ENCODE measurements at regions not wholly inside any gene's neighbourhood (a gene's known extent, or its start where the extent isn't known, plus 50 kb on each side); places are given as distances from the start of the nearest gene placed in this dataset.

DNA sequence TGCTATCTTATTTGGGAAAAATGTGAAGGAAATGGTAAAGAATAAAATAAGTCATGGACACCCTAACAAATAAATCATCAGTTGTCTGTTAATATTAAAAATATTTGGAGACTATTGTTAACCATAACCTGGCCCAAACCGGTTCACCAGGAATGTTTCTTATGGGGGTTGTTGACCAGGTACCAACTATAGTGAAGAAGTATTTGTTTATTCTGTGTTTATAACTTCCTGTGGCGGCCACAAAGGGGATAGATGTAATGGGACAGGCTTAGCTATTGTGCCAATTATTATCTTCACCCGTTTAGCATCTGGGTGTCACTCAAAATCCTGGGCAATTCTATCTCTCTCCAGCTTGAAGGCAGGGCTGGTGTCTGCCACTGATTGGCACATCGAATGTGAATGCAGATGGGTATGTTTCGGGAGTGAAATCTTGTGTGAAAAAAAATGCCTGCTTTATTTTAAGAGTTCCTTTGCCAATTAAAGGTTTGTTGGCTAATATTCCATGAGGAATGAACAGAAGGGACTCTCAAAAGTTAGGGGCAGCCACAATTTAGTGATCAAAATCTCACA is 500.9 kb downstream of the ARL4A start:
- Histone ChIP-seq H3K27ac (no peak overlapping the region), H3K4me1 (no peaks in the 10 kb centered on the region), H3K27me3 (ENCODE audit: low read depth) (no peaks in the 10 kb centered on the region), H3K9me3 (no peaks in the 10 kb centered on the region), H3K36me3 (no peaks in the 10 kb centered on the region), H3K4me3 (no peak overlapping the region)
- intact Hi-C loops (cut with DNase I), result no loop called here
- ATAC-seq (no peak), DNase-seq (no peak)
- TF ChIP-seq, protein P1, sequence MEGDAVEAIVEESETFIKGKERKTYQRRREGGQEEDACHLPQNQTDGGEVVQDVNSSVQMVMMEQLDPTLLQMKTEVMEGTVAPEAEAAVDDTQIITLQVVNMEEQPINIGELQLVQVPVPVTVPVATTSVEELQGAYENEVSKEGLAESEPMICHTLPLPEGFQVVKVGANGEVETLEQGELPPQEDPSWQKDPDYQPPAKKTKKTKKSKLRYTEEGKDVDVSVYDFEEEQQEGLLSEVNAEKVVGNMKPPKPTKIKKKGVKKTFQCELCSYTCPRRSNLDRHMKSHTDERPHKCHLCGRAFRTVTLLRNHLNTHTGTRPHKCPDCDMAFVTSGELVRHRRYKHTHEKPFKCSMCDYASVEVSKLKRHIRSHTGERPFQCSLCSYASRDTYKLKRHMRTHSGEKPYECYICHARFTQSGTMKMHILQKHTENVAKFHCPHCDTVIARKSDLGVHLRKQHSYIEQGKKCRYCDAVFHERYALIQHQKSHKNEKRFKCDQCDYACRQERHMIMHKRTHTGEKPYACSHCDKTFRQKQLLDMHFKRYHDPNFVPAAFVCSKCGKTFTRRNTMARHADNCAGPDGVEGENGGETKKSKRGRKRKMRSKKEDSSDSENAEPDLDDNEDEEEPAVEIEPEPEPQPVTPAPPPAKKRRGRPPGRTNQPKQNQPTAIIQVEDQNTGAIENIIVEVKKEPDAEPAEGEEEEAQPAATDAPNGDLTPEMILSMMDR (IDR thresholded peaks at IDR 0.05), result no peak

DNA sequence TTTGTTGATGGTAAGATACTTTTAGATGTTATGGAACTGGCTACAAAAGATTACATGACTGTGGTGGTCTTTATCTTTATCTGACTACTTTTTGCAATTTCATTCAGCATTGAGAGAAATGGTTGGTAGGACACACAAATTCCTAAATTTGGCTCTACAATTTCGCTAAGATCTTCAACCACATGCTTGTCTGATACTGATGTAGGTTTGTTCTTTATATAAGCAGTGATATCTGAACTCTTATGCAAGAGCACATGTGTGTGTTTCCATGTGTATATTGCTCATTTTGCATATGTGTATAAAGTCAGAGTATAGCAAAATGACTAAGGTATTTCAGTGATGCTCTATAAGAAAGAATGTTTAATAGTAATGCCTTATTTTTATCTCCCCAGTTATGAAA is 501.5 kb downstream of the ARL4A start:
- DNase-seq, result no peak
- H3K27me3 ChIP-seq (ENCODE audit: low read depth), result no peaks in the 10 kb centered on the region
- H3K36me3 ChIP-seq, result no peaks in the 10 kb centered on the region
- intact Hi-C loops (cut with DNase I), result no loop called here
- no peak overlapping the region for H3K27ac ChIP-seq
- no peaks in the 10 kb centered on the region for H3K4me1 ChIP-seq
- TF ChIP-seq, protein P1 (IDR thresholded peaks at IDR 0.05), result no peak
- no peaks in the 10 kb centered on the region for H3K9me3 ChIP-seq
- no peak overlapping the region for H3K4me3 ChIP-seq
- ATAC-seq, result no peak

GRCh38 chr7:13189668-13190067 is 502.2 kb downstream of the ARL4A start:
- intact Hi-C loops (cut with DNase I), result no loop called here
- TF ChIP-seq, protein P1 (IDR thresholded peaks at IDR 0.05), result no peak
- Histone ChIP-seq H3K4me3 (no peak overlapping the region), H3K9me3 (no peaks in the 10 kb centered on the region), H3K4me1 (no peaks in the 10 kb centered on the region), H3K36me3 (no peaks in the 10 kb centered on the region), H3K27ac (no peak overlapping the region), H3K27me3 (ENCODE audit: low read depth) (no peaks in the 10 kb centered on the region)
- DNase-seq, result no peak
- ATAC-seq, result no peak

DNA sequence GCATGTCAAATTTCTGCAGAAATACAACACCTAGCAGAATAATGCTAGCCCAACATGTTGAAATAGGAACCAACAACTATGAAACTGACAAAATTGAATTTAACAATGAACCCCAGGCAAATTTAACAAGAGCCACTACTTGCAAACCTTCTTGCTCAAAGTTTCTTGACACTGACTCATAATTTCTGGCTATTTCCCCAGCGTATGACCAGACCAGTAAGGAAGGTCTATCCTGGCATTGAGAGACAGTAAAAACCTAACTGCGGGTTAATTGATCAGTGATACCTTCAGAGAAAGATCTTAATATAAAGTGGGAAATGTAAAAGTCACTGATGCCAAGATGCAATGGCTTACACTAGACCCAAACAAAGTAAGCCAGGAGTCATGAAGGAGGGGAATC is 510.1 kb downstream of the ARL4A start:
- Histone ChIP-seq H3K4me1 (no peaks in the 10 kb centered on the region), H3K27me3 (ENCODE audit: low read depth) (no peaks in the 10 kb centered on the region), H3K9me3 (no peaks in the 10 kb centered on the region), H3K27ac (no peak overlapping the region), H3K4me3 (no peak overlapping the region), H3K36me3 (no peaks in the 10 kb centered on the region)
- TF ChIP-seq, protein P1 (IDR thresholded peaks at IDR 0.05), result no peak
- intact Hi-C loops (cut with DNase I), result no loop called here
- DNase-seq (no peak), ATAC-seq (no peak)

DNA sequence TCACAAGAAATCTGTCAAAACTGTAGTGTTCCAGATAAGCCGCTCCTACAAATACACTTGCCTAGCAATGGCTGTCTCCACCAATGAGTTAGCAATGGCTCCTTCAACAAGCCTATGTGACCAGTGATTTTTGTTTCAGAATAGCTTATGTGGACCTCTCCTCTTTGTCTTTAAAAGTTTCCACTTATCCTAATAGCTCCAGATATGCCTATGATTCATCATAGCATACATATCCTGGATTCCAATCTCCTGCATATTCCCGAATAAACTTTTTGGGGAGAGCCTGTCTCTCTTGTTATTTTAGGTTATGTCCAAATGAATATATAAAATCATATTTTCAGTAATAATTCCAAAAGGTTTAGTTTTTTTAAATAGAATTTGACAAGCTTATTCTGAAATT is 510.6 kb downstream of the ARL4A start:
- H3K27me3 ChIP-seq (ENCODE audit: low read depth), result no peaks in the 10 kb centered on the region
- no peak overlapping the region for H3K27ac ChIP-seq
- intact Hi-C loops (cut with DNase I), result no loop called here
- H3K4me3 ChIP-seq, result no peak overlapping the region
- H3K4me1 ChIP-seq, result no peaks in the 10 kb centered on the region
- no peak for DNase-seq
- H3K9me3 ChIP-seq, result no peaks in the 10 kb centered on the region
- TF ChIP-seq, protein P1 (IDR thresholded peaks at IDR 0.05), result no peak
- H3K36me3 ChIP-seq, result no peaks in the 10 kb centered on the region
- ATAC-seq, result no peak

GRCh38 chr7:13198727-13199126 is 511.3 kb downstream of the ARL4A start:
- Histone ChIP-seq H3K4me1 (no peaks in the 10 kb centered on the region), H3K27me3 (ENCODE audit: low read depth) (no peaks in the 10 kb centered on the region), H3K4me3 (no peak overlapping the region), H3K27ac (no peak overlapping the region), H3K9me3 (no peaks in the 10 kb centered on the region), H3K36me3 (no peaks in the 10 kb centered on the region)
- TF ChIP-seq, protein P1 (IDR thresholded peaks at IDR 0.05), result no peak
- intact Hi-C loops (cut with DNase I), result no loop called here
- DNase-seq (no peak), ATAC-seq (no peak)

Data from lower lobe of right lung (tissue), 2 donors.